NCI-H1436 treated with DMSO at 0.1 percent for 48 hours (cell line): ENCODE measurements at regions not wholly inside any gene's neighbourhood (a gene's known extent, or its start where the extent isn't known, plus 50 kb on each side); places are given as distances from the start of the nearest gene placed in this dataset.

Experiments
- DNase-seq: peaks from one replicate; lab custom pipeline; 2025; lab: John Stamatoyannopoulos, UW

GRCh38 chr15:98144388-98144787 lies 183.9 kb downstream of the ARRDC4 start:
- DNase-seq = no peak

DNA sequence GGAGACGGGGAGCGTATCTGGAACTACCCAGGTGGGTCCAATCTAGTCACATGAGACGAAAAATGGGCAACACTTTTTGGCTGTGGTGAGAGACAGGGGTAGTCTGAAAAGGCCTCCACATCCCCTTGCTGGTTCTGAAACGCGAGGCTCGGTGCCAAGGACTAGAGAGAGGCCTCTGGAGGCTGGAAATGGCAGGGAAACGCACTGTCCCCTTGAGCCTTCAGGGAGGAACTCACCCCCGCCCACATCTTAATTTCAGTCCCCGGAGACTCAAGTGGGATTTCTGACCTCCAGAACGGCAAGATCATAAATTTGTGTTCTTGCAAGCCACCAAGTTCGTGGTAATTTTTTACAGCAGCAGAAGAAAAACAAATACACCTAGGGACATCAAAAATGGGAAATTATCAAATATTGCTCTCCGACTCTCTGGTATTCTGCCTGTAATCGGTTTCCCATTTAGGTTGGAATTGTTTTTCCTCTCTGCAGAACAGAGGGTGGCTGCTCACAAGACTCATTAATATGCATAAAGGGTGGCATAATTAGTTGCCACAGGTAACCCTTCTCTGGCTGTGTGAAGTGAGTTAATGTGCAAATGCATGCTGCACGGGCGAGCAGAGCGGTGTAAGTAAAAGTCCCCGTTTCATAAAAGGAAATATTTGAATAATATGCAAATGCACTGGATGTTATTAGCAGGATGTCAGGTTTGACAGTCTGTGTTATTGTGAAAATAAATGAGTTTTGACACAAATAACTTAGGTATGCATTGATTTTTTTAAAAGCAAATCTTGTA lies 185.7 kb downstream of the ARRDC4 start:
- DNase-seq = no peak

DNA sequence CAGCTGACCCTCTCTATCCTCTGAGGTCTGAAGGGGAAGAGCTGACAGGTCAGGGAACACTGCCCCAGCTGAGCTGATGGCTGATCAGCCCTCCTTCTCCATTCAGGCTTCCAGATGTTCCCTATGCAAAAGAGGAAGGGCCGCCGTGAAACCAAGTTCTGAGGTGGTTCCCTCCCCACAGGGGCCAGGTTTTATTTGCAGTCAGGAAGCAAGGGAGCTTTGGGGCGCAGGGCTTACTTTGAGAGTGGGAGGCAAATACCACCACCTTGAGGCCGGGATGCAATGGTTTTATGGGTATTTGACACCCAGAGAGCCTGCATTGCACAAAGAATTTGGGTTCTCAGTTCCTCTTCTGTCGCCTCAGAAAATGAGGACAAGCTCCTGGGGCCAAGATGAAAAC lies 186.9 kb downstream of the ARRDC4 start:
- DNase-seq = no peak

DNA sequence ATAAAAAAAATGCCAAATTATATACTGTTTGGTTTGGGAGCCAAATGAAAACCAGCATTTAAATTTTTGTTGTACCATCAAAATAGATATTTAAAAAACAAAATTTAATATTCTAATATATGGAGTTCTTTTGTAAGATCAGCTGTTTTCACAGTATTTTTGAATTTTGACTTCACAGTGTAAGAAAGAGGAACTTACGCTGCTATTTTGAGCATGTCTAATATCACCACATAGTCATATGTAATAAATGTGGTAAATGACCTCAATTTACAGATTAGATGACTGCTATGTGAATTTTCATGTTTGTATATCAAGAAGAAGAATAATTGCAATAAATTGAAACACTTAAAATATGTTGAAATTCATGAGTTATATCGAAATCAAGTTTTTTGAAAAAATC lies 189.6 kb downstream of the ARRDC4 start:
- DNase-seq = no peak

- no peak for DNase-seq
Observed at GRCh38 chr15:98150536-98150935, 190.0 kb downstream of the ARRDC4 start.

DNA sequence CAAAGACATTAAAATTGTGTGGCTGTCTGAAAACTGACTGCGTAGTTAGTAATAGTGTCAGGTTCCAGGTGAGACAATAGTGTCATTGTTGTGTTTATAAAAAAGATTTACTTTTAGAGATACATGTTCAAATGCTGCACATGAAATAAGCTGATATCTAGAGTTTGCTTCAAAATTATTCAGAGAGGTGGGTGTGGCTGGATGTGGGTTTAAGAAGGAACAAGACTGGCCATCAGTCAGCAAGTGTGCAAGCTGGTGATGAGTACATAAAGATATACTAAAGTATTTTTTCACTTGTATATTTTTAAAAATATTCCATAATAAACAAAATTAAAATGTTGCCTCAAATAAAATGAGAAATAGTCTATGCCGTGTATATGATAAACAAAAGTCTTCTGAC lies 190.6 kb downstream of the ARRDC4 start:
- no peak for DNase-seq

GRCh38 chr15:98152156-98152555 lies 191.7 kb downstream of the ARRDC4 start:
- DNase-seq = no peak

- no peak for DNase-seq
Observed at GRCh38 chr15:98154863-98155262, 194.4 kb downstream of the ARRDC4 start.

DNA sequence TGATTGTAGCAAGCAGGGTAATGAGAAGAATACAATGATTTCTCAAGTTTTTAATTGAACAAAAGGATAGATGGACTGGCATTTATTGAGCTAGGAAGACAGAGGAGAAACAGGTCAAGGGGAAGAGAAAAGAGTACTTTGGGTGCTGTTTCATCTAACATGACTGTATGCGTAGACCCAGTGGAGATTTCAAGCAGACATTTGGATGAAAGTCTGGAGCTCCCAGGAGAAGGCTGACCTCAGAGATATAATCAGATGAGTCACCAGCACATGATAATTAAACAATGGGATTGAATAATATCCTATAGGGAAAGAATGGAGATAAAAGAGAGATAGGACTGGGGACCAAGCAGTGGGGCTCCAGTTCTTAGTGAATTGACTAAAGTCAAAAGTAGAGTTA lies 194.9 kb downstream of the ARRDC4 start:
- DNase-seq = no peak

- no peak for DNase-seq
Observed at GRCh38 chr15:98160236-98160635, 199.7 kb downstream of the ARRDC4 start.

DNA sequence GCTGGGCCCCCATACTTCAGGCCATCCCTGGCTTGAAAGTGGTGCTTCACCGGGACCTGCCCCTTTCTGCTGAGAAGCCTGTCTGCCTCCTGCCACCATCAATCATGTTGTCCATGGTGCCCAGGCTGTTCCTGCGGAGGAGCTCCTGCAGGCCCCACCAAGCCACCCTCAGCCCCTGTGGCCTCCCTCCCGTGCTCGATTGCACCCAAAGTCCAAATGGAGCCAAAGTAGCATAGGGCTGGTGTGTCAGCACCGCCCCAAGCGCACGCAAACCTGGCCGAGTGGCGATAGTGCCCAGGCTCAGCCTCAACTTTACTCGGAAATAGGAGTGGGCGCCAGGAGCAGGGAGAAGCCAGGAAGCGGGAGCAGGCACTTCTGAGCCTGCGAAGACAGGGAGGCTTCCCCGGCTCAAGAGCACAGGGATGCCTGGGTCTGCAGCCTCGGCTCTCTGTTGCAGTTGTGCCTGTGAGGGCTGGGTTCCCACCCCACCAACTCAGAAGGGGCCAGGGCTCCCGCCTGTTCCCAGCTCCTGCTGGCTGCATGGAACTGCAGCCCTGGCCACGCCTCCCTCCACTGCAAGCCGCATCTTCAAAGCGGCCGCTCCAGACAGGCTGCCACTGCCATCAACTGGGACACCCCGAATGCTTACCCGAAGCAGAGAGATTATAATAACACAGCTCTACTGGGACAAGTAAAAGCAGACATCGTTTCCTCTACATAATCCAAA lies 203.0 kb downstream of the ARRDC4 start:
- DNase-seq = no peak

DNA sequence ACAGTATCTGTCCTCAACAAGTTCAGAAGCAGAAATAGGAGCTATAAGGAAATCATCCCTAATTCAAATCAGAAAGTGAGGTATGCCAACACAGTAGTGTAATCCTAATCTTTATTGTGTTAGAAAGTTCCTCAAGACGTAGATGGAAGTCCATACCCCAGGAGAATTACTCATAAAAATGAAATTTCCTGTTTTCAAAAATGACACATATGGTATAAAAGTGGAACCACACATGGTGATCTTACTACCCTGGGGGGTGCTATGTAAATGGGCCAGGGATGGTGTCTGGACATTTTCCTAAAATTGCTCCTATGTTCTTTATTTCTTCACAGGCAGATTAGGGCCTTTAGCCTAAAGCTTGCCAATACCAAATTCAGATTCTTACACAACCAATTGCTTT lies 204.1 kb downstream of the ARRDC4 start:
- no peak for DNase-seq

DNA sequence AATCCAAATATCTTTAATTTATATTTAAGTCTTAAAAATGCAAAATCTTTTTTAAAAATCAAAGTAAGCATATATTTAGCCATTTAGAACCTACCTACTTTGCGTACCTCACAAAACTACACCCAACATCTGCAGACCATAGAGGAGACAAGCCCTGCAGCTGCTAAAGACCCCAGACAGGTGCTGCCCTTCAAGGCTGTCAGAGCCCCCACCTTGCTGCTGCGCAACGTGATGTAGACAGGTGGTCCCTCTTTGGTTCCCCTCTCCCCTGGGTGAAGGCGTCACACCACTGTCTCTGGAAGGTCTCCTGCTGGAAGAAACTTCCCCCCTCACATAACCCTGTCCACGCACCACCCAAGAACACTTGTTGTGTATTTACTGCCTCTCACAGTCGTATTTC lies 204.5 kb downstream of the ARRDC4 start:
- no peak for DNase-seq

GRCh38 chr15:98167722-98168268 lies 207.3 kb downstream of the ARRDC4 start:
- DNase-seq = no peak

DNA sequence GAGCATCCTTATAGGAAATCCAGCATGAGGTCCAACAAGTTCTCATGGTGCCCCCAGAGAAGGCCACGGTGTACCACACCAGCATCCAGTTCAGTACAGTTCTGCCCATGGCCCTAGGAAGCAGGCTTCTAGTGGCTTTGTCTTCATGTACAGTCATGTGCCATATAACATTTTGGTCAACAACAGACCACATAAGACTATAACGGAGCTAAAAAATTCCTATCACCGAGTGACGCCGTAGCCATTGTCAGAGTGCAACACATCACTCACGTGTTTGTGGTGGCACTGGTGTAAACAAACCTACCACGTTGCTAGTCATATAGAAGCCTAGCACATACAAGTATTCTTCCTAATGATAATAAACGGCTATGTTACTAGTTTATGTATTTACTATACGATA lies 209.0 kb downstream of the ARRDC4 start:
- no peak for DNase-seq

- no peak for DNase-seq
Observed at GRCh38 chr15:98174286-98174685, 213.8 kb downstream of the ARRDC4 start.

GRCh38 chr15:98174841-98175240 lies 214.3 kb downstream of the ARRDC4 start:
- DNase-seq = no peak

DNA sequence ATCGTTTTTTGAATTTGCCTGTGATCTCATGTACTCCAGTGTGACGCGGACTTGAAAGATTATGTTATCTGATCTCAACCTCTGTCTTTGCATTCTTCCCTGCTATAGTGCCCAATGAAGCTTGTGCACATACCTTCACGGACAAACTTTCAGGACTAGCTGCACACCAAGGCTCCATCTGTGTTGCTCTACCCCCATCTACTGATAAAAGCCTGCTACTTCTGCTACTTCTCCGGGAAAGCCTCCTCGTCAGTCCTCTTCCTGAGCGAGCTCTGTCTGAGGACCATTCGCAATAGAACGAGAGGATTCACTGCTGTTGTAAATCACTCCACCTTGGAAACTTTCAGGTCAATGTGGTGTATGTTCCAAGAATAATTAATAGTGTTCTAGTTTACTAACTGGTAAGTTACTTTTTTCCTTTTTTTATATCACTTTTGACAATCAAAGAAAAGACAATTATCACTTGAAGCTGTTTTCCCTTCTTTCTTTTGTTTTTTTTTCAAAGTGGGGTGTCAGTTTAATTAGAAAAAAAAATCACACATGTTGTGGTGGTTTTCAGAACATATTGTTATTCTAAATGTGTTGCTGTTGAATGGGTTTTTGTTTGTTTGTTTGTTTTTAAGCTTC lies 217.6 kb downstream of the ARRDC4 start:
- DNase-seq = no peak

DNA sequence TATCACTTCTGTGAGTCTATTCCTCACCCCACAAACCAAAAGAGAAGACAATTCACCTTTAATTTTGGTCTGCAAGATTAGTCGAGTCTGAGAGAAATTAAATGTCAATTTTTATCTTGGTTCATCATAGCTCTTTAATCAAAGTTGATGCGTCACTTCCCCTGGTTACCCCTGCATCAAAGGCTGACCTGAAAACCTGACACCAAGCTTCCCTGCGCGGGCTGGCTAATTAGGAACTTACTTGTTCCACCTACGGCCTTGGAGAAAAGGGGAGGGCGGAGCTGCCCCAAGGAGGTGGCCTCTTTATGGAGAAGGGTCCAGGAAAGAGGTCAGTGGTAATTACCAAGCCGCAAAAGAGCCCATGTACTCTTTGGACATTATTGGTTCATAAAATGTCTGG lies 218.4 kb downstream of the ARRDC4 start:
- no peak for DNase-seq

DNA sequence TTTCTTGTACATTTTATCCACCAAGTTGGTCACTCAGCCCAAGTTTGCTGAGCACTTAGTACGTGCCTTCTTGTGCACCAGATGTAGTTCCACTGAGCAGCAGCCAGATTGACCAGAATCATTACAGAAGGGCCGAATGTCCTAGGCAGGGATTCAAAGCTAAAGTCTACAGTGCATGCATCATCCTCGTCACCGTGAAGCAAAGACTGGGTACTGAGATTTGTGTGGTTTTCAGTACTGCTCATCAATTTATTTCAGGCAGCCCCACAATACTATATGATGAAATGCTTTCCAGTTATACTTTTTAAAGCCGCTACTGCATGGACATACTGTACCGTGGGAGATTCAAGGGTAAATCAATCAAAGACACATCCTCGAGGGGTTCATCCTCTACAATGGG lies 227.0 kb downstream of the ARRDC4 start:
- no peak for DNase-seq

- DNase-seq = no peak
Observed at GRCh38 chr15:98190914-98191313, 230.4 kb downstream of the ARRDC4 start.

GRCh38 chr15:98195796-98196195 lies 235.3 kb downstream of the ARRDC4 start:
- no peak for DNase-seq

DNA sequence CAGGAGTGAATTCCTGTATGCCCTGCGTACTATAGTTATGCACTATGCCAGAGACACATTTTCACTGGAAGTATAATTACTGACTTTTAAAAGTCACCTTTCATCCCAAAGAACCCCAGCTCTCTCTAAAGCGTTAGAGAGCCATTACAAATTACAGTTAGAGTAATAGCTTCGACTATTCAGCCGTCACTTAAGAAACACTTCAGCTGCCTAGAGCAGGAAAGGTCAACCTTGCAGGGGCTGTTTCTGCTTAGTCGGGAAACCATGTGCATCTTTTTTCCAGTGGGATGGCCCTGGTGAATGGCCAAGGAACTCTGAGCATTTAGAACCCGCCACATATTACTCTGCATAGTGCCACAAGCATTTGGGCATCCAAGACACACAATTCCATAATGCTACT lies 235.9 kb downstream of the ARRDC4 start:
- no peak for DNase-seq
